ENCODE measurements at regions not wholly inside any gene's neighbourhood (a gene's known extent, or its start where the extent isn't known, plus 50 kb on each side); places are given as distances from the start of the nearest gene placed in this dataset.

GRCh38 chr14:100425429-100425827 is 102.3 kb downstream of the SLC25A47 start:
- TF ChIP-seq CTCF (IDR thresholded peaks at IDR 0.05 in 2 of 3, conservative IDR thresholded peaks at IDR 0.05 in 1 of 3; ENCODE audit: borderline replicate concordance in 1 of 3, insufficient read depth in 1 of 3, low read depth in 2 of 3, low read length in 2 of 3), result no peak
- TF ChIP-seq, protein P1, sequence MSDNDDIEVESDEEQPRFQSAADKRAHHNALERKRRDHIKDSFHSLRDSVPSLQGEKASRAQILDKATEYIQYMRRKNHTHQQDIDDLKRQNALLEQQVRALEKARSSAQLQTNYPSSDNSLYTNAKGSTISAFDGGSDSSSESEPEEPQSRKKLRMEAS (IDR thresholded peaks at IDR 0.05), result no peak

All from HCT116 (cell line).